Caco-2 (cell line): ENCODE measurements at regions not wholly inside any gene's neighbourhood (a gene's known extent, or its start where the extent isn't known, plus 50 kb on each side); places are given as distances from the start of the nearest gene placed in this dataset.

ENCODE experiments used
- BruUV-seq: library from RNA; stranded (reverse); fragments of 400-500 nt; replicated peaks from 2 replicates; lab custom pipeline; 2021; lab: Mats Ljungman, UMichigan
- CTCF ChIA-PET: fragments of 300-600 bp; sonication (Branson Sonifier 250); formaldehyde crosslinking; loops from one replicate; lab custom pipeline; 2022; ENCODE audit warnings: antibody characterized with exemption; lab: Charles Lee
- POLR2A ChIA-PET: fragments of 300-600 bp; sonication (Branson Sonifier 250); formaldehyde crosslinking; loops from one replicate; lab custom pipeline; 2022; ENCODE audit warnings: antibody characterized with exemption; lab: Charles Lee
- DNase-seq, 2 experiments: peaks; one replicate each; pipeline versions ENCODE4 v3.0.0 to v3.0.0-alpha.2; 2020 to 2022
- H3K27me3 ChIP-seq: replicated peaks from 2 replicates; pipeline ENCODE4 v1.6.0; 2011; ENCODE audit warnings: low read length; ENCODE audit not compliant: control insufficient read depth, insufficient read depth
- H3K36me3 ChIP-seq: 2 replicates; pipeline ENCODE4 v1.5.1; 2011; ENCODE audit warnings: low read length; ENCODE audit not compliant: control insufficient read depth, insufficient read depth
- H3K4me1 ChIP-seq: fragments of 250-450 bp; sonication (Bioruptor Pico); 2 replicates; pipeline ENCODE4 v1.5.1; 2020; ENCODE audit warnings: mild to moderate bottlenecking
- H3K4me3 ChIP-seq: 2 replicates; pipeline ENCODE4 v1.5.1; 2011; ENCODE audit warnings: low read depth, mild to moderate bottlenecking, control low read depth, low read length
- H3K9me3 ChIP-seq: fragments of 250-450 bp; sonication (Bioruptor Pico); 2 replicates; pipeline ENCODE4 v1.5.1; 2020; ENCODE audit warnings: mild to moderate bottlenecking, moderate library complexity
- H3K27ac Mint-ChIP-seq: one replicate; pipeline ENCODE4 v1.8.0; 2022; ENCODE audit warnings: mixed read lengths; ENCODE audit not compliant: unreplicated experiment
- H3K27me3 Mint-ChIP-seq: one replicate; pipeline ENCODE4 v1.8.0; 2022; ENCODE audit warnings: mixed read lengths; ENCODE audit not compliant: insufficient read depth, unreplicated experiment
- H3K36me3 Mint-ChIP-seq: one replicate; pipeline ENCODE4 v1.8.0; 2022; ENCODE audit warnings: mild to moderate bottlenecking, mixed read lengths; ENCODE audit not compliant: insufficient read depth, unreplicated experiment
- H3K4me1 Mint-ChIP-seq: one replicate; pipeline ENCODE4 v1.8.0; 2022; ENCODE audit warnings: low read depth, mixed read lengths; ENCODE audit not compliant: unreplicated experiment
- H3K4me3 Mint-ChIP-seq: one replicate; pipeline ENCODE4 v1.8.0; 2022; ENCODE audit warnings: mild to moderate bottlenecking, moderate library complexity, mixed read lengths; ENCODE audit not compliant: unreplicated experiment
- H3K9me3 Mint-ChIP-seq: one replicate; pipeline ENCODE4 v1.8.0; 2022; ENCODE audit warnings: mixed read lengths; ENCODE audit not compliant: unreplicated experiment
- intact Hi-C: fragments of 100-400 bp; cut with micrococcal nuclease; formaldehyde crosslinking; loops from one replicate; pipeline ENCODE4 v1.10.0; 2022; ENCODE audit not compliant: unreplicated experiment
- TF ChIP-seq, protein P1 (sequence below), 2 experiments: fragments of 200-600 bp in 1 of 2; IDR thresholded peaks; 1 replicate in 1 of 2; 2 replicates in 1 of 2; pipeline versions ENCODE4 v1.5.1 to v1.8.0; 2011 to 2022; ENCODE audit warnings: antibody characterized with exemption in 1 of 2, control low read depth in 1 of 2, inconsistent platforms in 1 of 2, low read depth in 1 of 2, low read length in 1 of 2, mild to moderate bottlenecking in 1 of 2, moderate library complexity in 1 of 2; ENCODE audit not compliant: insufficient read depth in 1 of 2, severe bottlenecking in 1 of 2, unreplicated experiment in 1 of 2

DNA sequence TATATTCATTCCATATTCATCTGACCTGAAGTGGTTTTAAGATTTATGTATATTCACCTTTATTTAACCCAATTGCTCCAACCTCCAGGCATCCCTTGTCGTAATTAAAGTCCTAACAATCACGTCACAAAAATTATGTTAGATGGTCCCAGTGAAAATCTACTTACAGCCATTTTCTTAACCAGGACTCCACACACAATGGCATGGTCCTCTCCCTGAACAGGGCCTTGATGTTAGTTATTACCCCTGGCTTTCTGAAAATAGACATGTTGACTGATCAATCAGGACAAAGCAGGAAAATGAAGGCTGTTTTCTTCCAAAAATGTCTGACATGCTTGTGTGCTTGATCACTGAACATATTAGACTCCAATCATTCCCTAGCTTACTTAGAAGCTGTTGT is 542.7 kb upstream of the SLITRK5 start:
- BruUV-seq: no TSS peak
- ChIA-PET CTCF (no interaction called here), POLR2A (no interaction called here)

DNA sequence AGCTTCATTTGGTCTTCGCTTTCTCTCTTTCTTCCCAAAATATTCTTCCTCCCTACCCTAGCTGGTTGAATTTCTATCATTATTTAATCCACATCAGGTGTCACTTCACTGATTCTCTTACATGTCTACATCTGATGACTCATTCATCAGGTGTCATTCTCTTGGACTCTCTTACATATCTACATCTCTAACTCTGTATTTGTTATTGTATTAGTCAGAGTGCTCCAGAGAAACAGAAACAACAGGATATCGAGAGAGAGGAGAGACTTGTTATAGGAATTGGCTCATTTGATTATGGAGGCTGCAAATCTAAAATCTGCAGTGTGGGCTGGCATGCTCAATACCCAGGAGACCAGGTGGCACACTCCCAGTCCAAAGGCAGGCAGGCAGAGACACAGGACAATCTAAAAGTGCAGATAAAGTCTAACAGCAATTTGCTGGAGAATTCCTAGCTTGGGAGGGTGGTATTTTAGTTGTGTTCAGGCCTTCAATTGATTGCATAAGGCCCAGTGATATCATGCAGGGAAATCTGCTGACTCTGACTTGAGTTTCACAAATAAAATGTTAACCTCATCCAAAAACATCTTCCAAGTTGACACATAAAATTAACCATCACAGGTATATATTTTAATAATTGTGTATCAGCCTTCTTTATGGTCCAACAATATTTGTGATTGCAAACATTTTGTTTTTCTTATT is 541.4 kb upstream of the SLITRK5 start:
- Histone ChIP-seq H3K9me3 (no peaks in the 10 kb centered on the region), H3K27me3 (no peaks in the 10 kb centered on the region), H3K4me3 (no peak overlapping the region), H3K4me1 (no peaks in the 10 kb centered on the region), H3K36me3 (no peaks in the 10 kb centered on the region)
- Mint-ChIP-seq H3K27me3 (no peaks in the 10 kb centered on the region), H3K4me1 (no peaks in the 10 kb centered on the region), H3K36me3 (no peaks in the 10 kb centered on the region), H3K27ac (no peak overlapping the region), H3K9me3 (no peaks in the 10 kb centered on the region), H3K4me3 (no peak overlapping the region)
- no peak for DNase-seq
- CTCF ChIA-PET: no interaction called here
- no TSS peak for BruUV-seq
- TF ChIP-seq, protein P1, sequence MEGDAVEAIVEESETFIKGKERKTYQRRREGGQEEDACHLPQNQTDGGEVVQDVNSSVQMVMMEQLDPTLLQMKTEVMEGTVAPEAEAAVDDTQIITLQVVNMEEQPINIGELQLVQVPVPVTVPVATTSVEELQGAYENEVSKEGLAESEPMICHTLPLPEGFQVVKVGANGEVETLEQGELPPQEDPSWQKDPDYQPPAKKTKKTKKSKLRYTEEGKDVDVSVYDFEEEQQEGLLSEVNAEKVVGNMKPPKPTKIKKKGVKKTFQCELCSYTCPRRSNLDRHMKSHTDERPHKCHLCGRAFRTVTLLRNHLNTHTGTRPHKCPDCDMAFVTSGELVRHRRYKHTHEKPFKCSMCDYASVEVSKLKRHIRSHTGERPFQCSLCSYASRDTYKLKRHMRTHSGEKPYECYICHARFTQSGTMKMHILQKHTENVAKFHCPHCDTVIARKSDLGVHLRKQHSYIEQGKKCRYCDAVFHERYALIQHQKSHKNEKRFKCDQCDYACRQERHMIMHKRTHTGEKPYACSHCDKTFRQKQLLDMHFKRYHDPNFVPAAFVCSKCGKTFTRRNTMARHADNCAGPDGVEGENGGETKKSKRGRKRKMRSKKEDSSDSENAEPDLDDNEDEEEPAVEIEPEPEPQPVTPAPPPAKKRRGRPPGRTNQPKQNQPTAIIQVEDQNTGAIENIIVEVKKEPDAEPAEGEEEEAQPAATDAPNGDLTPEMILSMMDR (IDR thresholded peaks at IDR 0.05; ENCODE audit: insufficient read depth in 1 of 2, low read depth in 1 of 2, low read length in 1 of 2, severe bottlenecking in 1 of 2, unreplicated experiment in 1 of 2): no peak
- intact Hi-C loops: no loop called here
- POLR2A ChIA-PET: no interaction called here

More for the DNA sequence above, 542.7 kb upstream of the SLITRK5 start:
- TF ChIP-seq, protein P1 (IDR thresholded peaks at IDR 0.05; ENCODE audit: insufficient read depth in 1 of 2, low read depth in 1 of 2, low read length in 1 of 2, severe bottlenecking in 1 of 2, unreplicated experiment in 1 of 2): no peak
- Mint-ChIP-seq H3K4me1 (no peaks in the 10 kb centered on the region), H3K27ac (no peak overlapping the region), H3K4me3 (no peak overlapping the region), H3K27me3 (no peaks in the 10 kb centered on the region), H3K9me3 (no peaks in the 10 kb centered on the region), H3K36me3 (no peaks in the 10 kb centered on the region)
- H3K4me1 ChIP-seq: no peaks in the 10 kb centered on the region
- DNase-seq: no peak
- no peaks in the 10 kb centered on the region for H3K36me3 ChIP-seq
- no peaks in the 10 kb centered on the region for H3K9me3 ChIP-seq
- no peaks in the 10 kb centered on the region for H3K27me3 ChIP-seq
- intact Hi-C loops: no loop called here
- no peak overlapping the region for H3K4me3 ChIP-seq

DNA sequence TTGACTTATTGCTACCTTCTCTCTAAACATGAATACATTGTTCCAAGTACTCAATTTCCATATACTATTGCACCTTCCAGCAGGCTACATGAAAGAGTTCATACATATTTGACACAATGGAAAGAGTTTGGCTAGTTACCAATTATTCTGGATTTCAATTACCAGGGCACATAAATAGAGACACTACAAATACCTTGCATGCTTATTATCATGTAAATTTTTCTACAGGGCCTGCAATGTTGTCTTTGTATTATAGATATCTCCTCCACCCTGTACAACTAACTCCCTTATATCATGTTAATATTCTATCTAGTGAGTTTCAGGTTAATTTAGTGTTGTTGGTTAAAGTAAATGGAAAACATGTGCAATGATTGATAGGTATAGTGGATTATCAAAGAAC is 540.7 kb upstream of the SLITRK5 start:
- TF ChIP-seq, protein P1 (IDR thresholded peaks at IDR 0.05; ENCODE audit: insufficient read depth in 1 of 2, low read depth in 1 of 2, low read length in 1 of 2, severe bottlenecking in 1 of 2, unreplicated experiment in 1 of 2): no peak
- no peaks in the 10 kb centered on the region for H3K36me3 ChIP-seq
- intact Hi-C loops: no loop called here
- no TSS peak for BruUV-seq
- CTCF ChIA-PET: no interaction called here
- no peaks in the 10 kb centered on the region for H3K9me3 Mint-ChIP-seq
- H3K27me3 Mint-ChIP-seq: no peaks in the 10 kb centered on the region
- no peak for DNase-seq
- no peak overlapping the region for H3K4me3 Mint-ChIP-seq
- POLR2A ChIA-PET: no interaction called here
- no peak overlapping the region for H3K27ac Mint-ChIP-seq
- no peaks in the 10 kb centered on the region for H3K4me1 Mint-ChIP-seq
- H3K9me3 ChIP-seq: no peaks in the 10 kb centered on the region
- no peaks in the 10 kb centered on the region for H3K4me1 ChIP-seq
- H3K4me3 ChIP-seq: no peak overlapping the region
- no peaks in the 10 kb centered on the region for H3K27me3 ChIP-seq
- no peaks in the 10 kb centered on the region for H3K36me3 Mint-ChIP-seq
